ENCODE measurements at regions not wholly inside any gene's neighbourhood (a gene's known extent, or its start where the extent isn't known, plus 50 kb on each side); places are given as distances from the start of the nearest gene placed in this dataset.

GRCh38 chr11:121769191-121769590, 316.4 kb upstream of the SORL1-AS1 start:
- no peaks in the 10 kb centered on the region for H3K36me3 ChIP-seq
- no peak overlapping the region for H3K4me3 ChIP-seq
- no peaks in the 10 kb centered on the region for H3K9me3 ChIP-seq
- intact Hi-C loops (cut with DNase I; ENCODE audit: low total_unique reads): no loop called here
- WGBS, 5 donors: 62 to 86% (median 81%) methylated on average over 2 of the region's 2 CpGs
- TF ChIP-seq POLR2A (IDR thresholded peaks at IDR 0.05) (no peak), CTCF (IDR thresholded peaks at IDR 0.05) (no peak), POLR2AphosphoS5 (IDR thresholded peaks at IDR 0.05) (no peak)
- H3K27me3 ChIP-seq: no peaks in the 10 kb centered on the region
- H3K4me1 ChIP-seq: no peaks in the 10 kb centered on the region
- no peak overlapping the region for H3K27ac ChIP-seq
- DNase-seq: no peak

- no peaks in the 10 kb centered on the region for H3K9me3 ChIP-seq
- peak in 1 of 2 donors; percentile 44 for DNase-seq
- peaks cover 0 to 6% (median 4%) of the 10 kb centered on the region in 3 donors for H3K27me3 ChIP-seq
- peaks cover 0 to 9% (median 4%) of the 10 kb centered on the region in 4 donors for H3K4me1 ChIP-seq
- no peak for TF ChIP-seq CTCF (IDR thresholded peaks at IDR 0.05)
- H3K27ac ChIP-seq: no peak overlapping the region
- no peaks in the 10 kb centered on the region for H3K36me3 ChIP-seq
- H3K4me3 ChIP-seq: no peak overlapping the region
- intact Hi-C loops (cut with DNase I; ENCODE audit: low total_unique reads): no loop called here
- 81 to 88% (median 86%) methylated on average over 3 of the region's 3 CpGs for WGBS, 5 donors
These were observed 314.7 kb upstream of the SORL1-AS1 start for GRCh38 chr11:121767433-121767832.

GRCh38 chr11:121766991-121767390, 314.2 kb upstream of the SORL1-AS1 start:
- intact Hi-C loops (cut with DNase I; ENCODE audit: low total_unique reads): no loop called here
- H3K27me3 ChIP-seq: peaks cover 0 to 8% (median 4%) of the 10 kb centered on the region in 3 donors
- 45 to 63% (median 52%) methylated on average over 4 of the region's 4 CpGs for WGBS, 5 donors

GRCh38 chr11:121766166-121766565, 313.4 kb upstream of the SORL1-AS1 start:
- H3K36me3 ChIP-seq: no peaks in the 10 kb centered on the region
- no peak overlapping the region for H3K4me3 ChIP-seq
- DNase-seq: no peak
- TF ChIP-seq POLR2AphosphoS5 (IDR thresholded peaks at IDR 0.05): no peak
- no peak for TF ChIP-seq CTCF (IDR thresholded peaks at IDR 0.05)
- TF ChIP-seq EP300 (IDR thresholded peaks at IDR 0.05): no peak
- no peak for TF ChIP-seq POLR2A (IDR thresholded peaks at IDR 0.05)
- intact Hi-C loops (cut with DNase I; ENCODE audit: low total_unique reads): no loop called here
- peaks cover 0 to 8% (median 4%) of the 10 kb centered on the region in 3 donors for H3K27me3 ChIP-seq
- H3K27ac ChIP-seq: no peak overlapping the region
- H3K9me3 ChIP-seq: no peaks in the 10 kb centered on the region
- H3K4me1 ChIP-seq: peaks cover 0 to 13% (median 4%) of the 10 kb centered on the region in 4 donors
- 85 to 95% (median 92%) methylated on average over 16 of the region's 16 CpGs for WGBS, 5 donors

More at GRCh38 chr11:121766991-121767390, 314.2 kb upstream of the SORL1-AS1 start:
- Histone ChIP-seq H3K36me3 (no peaks in the 10 kb centered on the region), H3K4me1 (peaks cover 0 to 13% (median 4%) of the 10 kb centered on the region in 4 donors), H3K27ac (no peak overlapping the region), H3K9me3 (no peaks in the 10 kb centered on the region), H3K4me3 (no peak overlapping the region)
- DNase-seq: no peak
- no peak for TF ChIP-seq EP300 (IDR thresholded peaks at IDR 0.05)
- no peak for TF ChIP-seq POLR2AphosphoS5 (IDR thresholded peaks at IDR 0.05)
- TF ChIP-seq CTCF (IDR thresholded peaks at IDR 0.05): no peak
- no peak for TF ChIP-seq POLR2A (IDR thresholded peaks at IDR 0.05)
